SHP77 (cell line): ENCODE measurements at regions not wholly inside any gene's neighbourhood (a gene's known extent, or its start where the extent isn't known, plus 50 kb on each side); places are given as distances from the start of the nearest gene placed in this dataset.

Source experiments
- DNase-seq, 2 experiments: peaks; one replicate each; lab custom pipeline; 2025; lab: John Stamatoyannopoulos, UW

DNA sequence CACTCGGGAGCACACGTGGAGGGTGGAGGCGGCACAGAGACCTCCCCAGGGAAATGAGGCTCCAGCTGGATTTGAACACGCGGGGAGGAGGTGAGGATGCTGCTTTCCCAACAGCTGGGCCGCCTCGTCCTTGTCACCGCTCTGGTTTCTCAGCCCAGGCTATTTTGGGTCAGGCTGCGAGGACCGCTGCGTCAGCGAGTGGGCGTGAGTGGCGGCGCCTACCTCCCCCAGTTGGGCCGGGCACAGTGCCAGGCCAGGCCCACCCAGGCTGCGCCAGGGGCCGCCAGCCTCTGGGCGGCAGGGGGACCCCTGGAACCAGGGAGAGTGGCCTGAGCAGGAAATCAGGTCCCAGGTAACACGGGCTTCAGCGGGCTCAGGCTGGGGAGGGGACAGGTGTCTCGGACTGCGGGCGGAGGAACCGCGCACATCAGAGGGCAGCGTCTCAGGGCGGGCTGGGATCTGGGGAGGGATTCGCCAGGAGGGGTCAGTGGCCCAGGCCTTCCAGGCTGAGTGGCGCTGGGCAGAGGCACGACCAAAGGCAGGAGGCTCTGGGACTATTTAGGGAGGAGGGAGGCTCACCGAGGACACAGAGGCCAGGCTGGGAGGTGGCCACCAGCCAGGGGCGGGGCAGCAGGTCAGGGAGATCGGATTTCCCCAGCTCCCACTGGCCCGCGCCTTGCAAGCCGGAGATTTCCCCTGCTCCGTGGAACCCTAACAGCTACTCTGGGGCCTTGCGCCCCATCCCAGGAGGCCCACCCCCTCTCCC lies 125.2 kb upstream of the RET start:
- no peak for DNase-seq

DNA sequence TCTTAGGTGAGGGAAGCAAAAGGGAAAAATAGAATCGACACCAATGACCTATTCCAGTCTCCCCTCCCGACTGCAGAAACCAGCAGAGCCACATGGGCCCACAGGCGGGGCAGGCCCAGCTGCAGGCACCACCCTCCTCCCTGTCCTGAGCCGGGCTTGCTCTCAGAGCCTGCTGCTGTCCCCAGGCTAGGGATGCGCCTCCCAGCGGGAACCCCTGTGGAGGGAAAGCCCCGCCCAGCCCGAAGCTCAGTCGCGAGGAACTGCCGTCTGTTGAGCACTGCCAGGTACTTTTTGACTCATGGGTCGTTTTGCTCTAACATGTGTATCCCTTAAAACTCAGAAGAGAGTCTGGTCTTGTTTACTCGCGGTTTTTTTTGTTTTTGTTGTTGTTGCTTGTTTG lies 124.5 kb upstream of the RET start:
- DNase-seq = peak in 1 of 2 experiments; percentile 41

DNA sequence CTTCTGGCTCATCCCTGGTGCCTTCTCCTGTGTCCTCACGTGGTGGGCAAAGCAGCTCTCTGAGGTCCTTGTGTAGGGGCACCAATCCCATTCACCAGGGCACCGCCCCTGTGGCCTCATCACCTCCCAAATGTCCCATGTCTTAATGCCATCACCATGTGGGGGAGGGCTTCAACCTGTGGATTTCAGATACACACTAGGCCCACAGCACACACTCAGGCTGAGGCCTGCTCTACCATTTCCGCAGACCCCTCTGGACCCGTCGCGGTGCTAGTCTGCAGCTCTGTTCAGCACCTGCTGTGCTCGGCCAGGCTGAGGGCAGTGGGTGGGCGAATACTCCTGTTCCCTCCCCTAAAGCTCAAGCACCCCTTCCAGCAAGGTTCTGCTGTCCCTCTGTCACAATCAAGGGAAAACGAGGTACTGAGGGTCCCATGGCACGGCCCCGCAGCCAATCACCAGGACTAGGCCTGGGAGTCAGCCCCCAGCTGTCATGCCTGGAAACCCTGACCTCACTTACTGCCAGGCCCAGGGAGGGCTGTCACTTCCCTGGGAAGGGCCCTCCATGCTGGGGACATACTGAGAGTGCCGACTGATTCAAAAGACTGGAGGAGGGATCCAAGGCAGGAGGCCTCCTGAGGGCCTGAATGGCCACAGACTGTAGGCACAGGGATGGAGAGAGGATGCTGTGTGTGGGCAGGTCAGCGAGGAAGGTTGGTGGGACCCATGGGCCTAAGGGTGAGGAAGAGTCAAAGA lies 123.8 kb upstream of the RET start:
- no peak for DNase-seq

DNA sequence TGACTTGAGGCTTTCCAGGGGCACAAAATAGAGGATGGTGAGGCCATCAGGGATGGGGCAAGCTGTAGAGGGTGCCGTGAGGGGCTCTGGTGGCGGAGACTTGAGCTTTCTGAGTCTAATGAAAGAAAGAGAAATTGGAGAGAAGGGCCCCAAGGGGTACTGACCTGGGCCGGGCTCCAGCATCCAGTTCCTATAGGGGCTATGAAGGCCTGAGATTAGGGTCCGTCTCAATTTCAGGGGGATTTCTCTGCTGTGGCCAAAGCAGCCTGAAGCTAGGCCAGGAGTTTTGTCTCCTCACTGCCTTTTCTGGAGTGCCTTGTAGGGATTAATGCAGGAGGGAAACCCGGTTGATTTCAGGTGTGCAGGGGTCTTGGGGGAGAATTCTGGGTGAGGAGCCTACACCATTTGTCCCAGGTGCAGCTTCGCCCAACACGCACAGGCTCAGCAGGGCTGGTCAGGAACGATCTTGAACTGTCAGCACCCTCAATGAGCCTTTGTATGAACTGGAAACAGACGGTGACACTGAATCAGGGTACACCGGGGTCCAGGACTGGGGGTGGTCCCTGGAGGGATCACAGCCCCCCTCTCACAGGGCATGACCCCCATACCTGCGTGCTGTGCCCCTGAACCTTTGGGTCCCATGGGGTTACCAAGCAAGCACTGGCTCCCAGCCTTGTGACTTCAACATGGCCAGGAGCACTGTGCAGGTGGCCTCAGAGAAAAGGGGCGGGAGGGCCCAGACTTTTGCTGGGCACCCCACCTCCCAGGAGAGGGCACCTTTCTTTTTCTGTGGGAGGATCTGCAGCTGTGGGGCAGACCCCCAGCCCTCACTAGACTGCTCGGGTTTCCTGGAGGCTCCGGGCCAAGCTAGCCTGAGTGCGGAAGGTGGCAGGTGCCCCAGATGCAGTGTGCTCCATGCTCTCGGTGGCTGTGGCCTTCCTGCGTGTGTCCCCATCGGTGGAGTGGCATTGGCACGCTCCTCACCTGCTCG lies 122.9 kb upstream of the RET start:
- DNase-seq = no peak

DNA sequence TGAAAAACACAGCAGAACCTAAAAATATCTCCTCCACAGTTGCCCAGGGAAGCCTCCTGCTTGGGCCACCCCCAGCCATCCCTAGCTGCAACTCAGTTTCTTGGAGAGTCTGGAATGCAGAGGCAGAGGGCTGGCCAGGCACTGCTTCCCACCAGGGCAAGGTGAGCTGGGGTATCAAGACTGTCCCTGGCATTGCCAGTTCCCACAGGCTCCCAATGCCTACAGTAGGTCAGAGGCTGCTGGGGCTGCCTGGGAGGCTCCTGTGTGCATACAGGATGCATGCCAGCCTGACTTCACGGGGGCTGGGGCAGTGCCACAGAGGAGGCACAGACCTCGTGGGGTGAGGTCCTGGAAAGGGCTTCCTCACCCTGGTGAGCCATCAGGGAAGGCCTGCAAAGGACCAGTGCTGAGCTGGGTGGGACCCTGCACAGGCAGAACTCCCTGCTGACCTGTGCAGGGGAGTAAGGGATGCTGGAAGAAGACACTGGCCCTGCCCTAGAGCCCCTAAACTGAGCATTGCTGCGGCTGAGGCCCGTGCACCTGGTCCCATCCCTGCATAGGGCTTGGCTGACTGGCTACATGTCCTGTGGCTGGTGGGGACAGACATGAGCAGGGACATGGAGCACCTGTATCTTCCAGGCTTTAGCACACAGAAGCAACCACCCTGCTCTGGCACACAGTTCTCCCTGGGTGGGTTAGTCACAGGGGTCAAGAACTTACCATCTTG lies 121.9 kb upstream of the RET start:
- DNase-seq = no peak

DNA sequence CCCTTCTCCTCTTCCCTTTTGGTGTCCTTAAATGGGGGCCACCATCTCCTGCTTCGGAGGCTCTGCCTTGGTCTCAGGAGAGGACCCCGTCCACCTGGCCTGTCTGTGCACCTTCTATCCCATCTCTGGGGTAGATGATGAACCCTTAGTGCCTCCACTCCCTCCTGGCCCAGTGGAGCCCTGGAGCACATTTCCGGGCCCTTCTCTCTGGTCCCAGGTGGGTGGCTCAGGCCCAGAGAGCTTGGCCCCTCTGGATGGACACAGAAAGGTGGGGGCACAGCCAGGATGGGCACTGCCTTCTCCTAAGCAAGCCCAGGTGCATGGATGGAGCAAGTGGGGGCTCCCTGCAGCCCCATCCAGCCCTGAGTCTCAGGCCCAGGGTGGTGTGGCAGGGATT lies 121.4 kb upstream of the RET start:
- DNase-seq = no peak

DNA sequence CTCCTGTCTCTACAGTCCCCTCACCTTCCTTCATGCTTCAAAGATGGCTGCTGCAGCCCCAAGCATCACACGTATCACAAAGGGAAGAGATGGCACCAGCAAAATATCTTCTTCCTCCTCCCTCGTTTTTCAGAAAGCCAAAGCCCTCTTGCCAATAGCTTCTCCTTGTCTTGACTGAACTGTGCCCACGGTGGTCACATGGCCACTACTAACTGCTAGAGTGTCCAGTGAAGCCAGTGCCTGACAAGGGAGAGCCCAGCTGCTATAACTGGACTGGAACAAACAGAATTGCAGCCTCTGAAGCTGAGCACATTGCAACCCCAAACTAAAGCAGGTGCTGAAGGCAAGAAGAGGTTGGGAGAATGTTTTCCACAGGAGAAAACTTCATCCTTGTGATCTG lies 120.8 kb upstream of the RET start:
- DNase-seq = no peak

DNA sequence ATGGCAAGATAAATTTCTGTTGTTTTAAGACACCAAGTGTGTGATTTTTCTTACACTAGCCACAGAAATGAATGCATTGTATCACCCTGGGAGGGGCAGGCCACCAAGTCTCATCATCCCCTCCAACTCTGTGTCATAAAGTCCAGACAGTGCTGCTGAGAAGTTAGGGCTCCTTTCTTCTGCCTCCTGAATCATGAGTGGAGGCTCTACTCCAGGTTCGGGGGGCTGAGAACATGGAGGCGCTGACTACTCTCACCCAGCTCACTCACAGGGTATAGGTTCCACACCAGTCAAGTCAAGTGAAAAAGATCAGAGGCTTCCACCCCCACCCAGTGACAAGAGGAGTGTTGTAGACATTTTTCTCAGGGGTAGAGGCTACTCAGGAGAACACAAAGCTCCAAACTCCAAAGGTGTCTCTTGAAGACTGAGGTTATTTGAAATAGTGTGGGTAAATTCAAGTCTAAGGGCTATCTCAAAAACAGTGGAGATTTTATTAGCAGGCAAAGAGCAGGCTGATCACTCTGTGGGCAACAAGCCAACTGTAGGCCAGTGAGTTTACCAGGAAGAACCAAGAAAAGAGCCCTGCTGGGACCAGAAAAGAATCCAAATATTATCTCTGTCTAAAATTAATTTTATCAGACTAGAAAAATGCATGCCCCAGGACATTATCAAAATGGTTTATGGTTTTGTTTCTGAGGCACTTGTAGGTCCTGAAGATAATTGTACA lies 118.6 kb upstream of the RET start:
- no peak for DNase-seq

DNA sequence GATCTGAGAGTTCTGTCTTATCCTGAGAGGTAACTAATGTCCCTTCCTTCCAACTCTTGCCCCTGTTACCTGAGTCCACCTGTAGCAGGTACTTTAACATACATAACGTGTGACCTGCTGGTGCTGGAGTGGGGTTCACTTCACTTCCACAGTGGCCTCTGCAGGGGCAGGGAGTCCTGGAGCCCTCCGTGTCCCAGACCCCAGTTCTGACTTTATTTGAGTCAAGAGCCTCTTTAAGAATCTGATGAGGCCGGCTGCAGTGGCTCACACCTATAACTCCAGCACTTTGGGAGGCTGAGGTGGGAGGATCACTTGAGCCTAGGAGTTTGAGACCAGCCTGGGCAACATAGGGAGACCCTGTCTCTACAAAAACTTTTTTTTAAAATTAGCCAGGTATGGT lies 117.0 kb upstream of the RET start:
- no peak for DNase-seq

DNA sequence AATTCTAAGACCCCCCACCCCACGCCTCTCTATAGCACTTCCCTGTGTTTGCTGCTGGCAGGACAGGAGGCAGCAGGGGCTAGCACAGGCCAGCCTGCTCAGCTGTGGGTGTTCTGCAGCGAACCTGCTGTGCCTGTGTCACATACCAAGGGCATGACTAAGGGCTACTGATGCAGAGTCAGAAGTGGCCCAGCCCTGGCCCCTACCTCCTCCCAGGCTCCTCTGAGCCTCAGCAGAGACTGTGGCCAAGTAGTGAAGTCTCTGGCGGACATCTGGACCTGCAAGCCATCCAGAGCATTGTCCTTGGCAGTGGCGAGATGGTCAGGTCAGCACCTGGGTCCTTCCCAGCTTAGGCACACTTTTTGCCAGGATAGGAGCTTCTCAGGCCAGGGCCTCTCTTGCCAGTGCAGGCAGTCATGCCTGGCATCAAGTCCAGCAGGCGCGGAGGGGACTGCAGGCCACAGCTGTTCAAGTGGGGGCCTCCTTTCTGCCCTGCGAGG lies 116.3 kb upstream of the RET start:
- no peak for DNase-seq

DNA sequence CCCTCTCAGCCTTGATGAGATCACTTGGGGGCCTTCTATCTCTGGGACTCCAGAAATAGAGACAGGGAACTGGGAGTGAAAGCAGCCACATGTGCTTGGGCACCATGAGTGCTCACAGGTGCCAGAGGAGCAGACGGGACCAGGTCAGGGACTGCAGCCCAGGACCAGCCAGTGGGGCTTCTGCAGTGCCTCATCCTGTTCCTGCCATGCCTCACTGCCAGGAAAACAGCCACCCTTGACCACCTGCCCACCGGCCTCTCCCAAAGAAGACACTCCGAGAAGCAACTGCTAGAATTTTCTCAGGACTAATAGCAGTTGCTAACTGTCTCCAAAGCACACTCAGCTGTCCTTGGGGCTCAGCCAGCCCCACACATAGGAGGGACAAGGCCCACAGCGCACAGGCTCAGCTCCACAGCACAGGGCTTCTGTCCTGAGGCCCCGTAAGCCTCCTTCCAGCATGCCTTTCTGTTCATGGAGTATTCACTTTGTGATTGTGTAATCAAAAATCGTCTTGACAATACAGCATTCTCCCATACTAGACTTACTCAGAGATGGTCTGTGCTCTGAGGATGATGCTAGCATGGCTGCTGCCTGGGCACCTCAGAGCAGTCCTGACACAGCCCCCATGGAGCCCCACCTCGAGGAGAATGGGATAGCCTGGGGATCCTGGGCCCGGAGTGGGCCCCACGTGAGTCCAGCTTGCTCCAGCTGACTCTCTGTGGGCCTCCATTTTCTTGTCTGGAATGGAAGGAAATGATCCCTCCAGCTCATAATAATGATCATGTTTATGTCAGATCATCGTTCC lies 115.7 kb upstream of the RET start:
- DNase-seq = no peak

DNA sequence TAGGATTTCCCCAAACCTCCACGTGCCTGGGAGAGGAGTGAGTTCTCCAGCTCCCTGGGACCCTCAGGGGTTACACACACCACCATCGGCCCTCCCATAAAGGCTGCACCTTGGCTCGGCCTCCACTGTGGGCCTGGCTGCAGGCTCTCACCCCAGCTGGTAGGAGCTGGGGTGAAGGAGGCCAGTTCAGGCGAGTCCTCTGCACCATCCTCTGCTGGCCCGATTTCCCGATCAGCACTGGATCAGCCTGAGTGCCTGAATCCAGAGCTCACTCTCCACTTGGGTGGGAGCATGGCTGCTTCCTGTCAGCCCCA lies 115.1 kb upstream of the RET start:
- DNase-seq = no peak

DNA sequence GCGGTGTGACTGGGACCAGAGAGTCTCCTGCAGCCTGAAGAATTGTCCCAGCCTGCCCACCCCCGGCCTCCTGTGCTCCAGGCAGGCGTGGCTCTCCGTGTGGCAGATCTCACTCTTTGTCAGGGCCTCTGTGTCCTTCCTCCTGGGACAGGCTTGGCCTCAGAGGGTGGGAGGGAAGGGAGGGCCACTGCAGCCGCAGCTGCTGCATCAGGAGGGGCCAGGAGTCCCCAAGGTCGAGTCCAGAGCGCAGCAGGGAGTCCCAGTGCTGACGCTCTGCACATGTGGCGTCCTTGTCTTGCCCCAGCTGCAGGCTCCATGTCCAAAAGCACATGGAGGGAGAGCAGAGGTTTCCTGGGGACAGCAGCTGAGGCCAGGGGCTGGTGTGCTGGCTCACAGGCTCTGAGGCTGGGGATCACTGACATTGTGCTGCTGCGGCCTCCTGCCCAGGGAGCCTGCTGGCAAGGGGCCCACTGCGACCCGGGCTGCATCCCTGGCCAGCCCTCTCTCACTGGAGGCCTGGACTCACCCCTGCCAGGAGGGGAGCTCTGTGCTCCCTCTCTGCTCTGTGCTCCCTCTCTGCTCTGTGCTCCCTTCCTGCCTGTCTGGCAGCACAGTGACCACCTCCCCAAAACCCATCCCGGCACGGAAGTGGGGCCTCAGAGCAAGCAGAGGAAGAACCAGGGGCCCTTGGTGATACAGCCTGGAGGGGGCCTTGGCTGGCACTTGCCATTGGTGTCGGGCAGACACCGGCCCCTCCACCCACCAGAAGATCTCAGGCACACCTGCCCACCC lies 114.6 kb upstream of the RET start:
- DNase-seq = peak; percentile 55 to 67

DNA sequence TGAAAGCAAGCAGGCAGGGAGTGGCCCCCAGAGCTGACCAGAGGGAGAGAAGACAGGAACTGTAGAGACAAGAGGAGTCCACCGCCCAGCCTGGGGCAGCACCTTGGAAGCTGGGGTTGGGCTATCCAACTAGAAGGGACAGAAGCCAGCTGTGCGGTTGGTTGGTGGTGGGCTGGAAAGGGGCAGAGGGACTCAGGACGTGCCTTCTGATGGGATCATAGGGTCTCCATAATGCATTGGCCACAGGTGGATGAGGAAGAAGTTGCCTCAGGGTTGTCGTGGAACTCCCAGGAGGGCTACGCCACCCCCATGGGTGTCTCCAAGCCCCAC lies 114.0 kb upstream of the RET start:
- DNase-seq = no peak

DNA sequence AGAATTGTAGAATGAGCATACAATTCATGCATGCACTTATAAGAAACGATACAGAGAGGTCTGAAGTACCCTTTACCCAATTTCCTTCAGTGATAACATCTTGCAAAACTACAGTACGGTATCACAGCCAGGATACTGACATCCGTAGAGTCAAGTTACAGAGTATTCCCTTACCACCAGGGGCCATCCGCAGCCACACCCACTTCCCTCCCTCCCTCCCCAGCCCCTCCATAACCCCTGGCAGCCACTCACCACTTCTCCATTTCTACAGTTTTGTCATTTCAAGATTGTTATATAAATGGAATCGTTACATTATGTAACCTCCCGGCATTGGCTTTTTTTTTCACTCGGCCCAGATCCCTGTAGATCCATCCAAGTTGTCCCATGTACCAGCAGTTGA lies 113.6 kb upstream of the RET start:
- no peak for DNase-seq

DNA sequence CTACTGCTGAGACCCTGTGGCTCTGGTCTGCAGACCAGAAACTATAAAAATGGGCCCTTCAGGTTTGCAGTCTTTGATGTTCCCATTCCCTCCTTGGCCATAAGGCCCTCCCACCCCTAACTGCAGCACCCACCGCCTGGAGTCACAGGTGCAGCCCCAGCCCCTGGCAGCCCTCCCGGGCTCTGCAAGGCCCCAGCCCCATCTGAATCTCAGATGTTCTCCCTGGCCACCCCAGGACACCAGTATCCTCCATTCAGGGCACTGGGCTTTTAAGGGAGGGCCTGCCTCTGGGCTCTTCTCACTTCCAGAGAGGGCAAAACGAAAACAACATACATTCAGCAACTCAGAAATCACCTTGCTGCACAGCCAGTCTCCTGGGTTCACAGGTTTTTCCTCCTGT lies 107.7 kb upstream of the RET start:
- DNase-seq = no peak

DNA sequence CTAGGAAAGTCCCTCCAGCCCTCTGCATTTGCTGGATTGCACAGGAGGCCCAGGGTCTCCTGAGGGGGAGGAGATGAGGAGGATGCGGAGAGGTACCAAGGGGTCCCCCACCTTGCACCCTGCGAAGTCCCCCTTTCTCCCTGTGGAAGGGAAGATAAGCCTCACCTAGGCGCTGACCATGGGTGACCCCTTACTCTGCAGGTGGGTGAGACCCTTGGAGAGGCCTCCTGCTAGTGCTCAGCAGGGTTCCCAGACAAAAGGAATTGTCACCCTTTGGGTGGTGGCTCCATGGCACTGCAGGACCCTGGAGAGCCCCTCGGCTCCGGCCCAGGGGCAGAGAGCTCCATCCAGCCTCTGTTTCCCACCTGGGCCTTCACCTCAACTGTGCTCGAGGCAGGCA lies 107.0 kb upstream of the RET start:
- no peak for DNase-seq

DNA sequence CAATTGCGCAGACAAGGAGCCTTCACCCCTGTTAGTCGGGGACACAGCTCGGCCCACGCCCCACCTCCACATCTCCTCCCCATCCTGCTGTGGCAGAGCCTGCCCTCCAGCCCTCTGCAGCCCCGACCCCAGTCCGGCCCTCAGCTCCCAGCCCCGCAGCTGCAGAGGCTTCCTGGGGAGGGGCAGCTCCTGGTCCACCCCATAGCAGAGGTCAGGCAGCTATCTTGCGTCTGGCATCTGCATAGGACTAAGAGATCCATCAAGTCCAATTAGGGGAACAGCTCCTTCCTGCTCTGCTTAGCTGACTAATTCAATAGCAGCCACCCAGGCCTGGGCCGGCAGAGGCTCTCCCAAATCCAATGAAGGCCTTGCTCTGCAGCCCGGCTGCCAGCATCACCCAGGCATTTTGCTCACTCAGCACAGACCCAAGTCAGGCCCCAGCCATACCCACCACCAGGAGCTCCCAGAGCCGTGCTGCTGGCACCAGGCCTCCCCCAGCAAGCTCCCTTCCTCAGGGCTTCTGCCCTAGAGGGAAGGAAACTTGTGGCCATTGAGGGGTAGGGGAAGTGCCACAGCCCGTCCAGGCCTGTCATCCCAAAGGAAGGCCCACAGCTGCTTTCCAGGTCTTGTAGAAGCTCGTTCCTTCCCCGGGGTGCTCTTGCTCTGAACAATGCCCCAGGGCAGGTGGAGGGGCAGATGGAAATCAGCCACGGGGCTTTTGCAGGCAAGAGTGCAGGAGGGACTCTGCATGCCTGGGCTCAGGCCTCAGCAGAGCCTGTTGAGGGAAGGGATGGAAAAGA lies 106.2 kb upstream of the RET start:
- DNase-seq = no peak

DNA sequence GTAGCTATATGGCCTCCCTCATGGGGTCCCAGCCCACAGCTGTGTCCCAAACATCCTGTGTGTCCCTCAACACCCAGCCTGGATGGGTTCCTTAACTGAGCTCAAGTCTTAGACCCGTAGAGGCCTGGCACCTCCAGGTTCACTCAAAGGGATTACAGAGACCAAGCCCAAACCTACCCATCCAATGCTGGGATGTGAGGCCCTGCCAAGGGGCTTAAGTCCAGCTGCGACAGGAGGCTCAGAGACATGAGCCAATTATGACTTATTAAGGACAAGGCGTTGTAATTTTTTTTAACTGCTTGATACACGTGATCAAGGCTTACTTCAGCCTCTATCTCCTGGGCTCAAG lies 105.6 kb upstream of the RET start:
- DNase-seq = no peak
